HG03066 (cell line): ENCODE measurements at regions not wholly inside any gene's neighbourhood (a gene's known extent, or its start where the extent isn't known, plus 50 kb on each side); places are given as distances from the start of the nearest gene placed in this dataset.
"Not testable (repeated sequence)": the region's sequence is repeated elsewhere in the genome, so short reads cannot be mapped to it uniquely, and the experiment has no call there.

Source experiments
- ATAC-seq: cut with Tn5 transposase; IDR thresholded peaks from one replicate; pipeline ENCODE4 v1.9.1; 2021; ENCODE audit warnings: low read depth; ENCODE audit not compliant: unreplicated experiment

DNA sequence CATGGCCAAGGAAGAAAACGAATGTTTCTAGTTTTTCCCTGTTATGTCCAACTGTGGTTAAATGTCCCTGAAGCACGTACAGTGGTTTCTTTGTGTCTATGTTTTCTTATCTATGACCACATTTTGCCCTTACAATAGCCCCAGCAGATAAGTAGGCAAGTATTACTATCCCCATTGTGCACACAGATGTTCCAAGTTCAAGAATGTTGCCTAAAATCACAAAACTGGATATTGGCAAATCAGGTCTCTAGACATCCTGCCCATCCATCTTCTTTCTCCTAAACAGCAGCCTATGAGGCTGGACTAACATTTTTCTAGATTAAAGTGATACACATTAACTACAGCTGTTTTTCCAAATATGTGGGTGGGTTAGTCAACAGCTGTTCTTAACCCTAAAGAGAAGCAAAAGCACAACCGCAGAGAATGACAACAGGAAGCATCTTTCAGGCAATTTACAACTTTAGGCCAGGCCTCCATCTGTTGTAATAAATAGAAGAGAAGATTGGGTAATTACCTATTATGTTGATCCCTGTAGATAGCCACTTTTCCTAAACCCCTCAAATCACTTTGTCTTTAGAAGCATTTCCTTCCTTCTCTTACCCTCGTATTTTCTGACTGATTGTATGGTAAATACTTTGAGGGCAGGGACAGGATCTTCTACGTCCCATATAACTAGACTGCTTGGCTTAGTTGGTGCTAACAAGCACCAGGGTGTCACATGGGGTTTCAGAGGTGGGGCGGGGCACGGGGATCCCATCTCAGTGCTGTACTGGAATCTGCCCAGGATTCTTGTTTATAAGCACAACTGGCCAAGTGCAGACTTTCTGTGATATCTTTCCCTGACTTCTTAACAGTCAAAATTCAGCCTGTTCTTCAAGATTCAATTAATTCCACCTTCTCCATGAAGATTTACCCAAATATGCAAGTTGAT is 132.1 kb upstream of the SETBP1 start:
- ATAC-seq: no peak

DNA sequence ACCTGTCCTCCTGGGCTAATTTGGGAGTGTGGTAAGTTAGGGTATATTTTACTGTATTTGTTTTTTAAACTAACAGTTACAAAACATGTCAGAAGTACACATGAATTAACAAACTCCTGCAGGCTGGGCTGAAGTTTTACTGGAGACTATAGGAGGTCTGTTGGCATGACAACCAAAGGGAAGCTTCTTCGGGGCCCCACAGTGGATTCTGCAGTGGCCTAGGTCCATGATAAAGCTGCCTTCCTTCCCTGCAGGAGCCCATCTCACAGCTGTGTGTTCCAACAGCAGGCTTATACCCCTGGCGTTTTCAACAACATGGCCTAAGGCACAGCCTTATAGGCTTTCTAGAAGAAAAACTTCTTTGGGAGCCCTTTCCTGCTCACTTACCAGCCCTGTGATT is 128.0 kb upstream of the SETBP1 start:
- ATAC-seq: no peak

DNA sequence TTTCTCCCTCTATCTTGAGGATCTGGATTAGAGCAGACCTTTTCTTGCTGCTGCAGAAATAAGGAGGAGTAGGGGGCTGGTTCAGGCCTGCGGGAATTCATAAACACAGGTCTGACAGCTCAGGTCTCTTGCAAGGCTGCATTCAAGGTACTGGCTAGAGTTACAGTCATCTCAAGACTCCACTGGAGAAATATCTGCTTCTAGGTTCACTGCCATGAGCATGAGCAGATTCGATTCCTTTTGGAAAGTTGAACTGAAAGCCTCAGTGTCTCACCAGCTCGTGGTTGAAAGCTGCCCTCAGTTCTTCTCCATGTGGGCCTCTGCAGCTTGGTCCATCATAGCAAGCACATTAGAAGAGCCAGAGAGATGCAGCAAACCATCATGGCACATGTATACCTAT is 124.4 kb upstream of the SETBP1 start:
- no peak for ATAC-seq

DNA sequence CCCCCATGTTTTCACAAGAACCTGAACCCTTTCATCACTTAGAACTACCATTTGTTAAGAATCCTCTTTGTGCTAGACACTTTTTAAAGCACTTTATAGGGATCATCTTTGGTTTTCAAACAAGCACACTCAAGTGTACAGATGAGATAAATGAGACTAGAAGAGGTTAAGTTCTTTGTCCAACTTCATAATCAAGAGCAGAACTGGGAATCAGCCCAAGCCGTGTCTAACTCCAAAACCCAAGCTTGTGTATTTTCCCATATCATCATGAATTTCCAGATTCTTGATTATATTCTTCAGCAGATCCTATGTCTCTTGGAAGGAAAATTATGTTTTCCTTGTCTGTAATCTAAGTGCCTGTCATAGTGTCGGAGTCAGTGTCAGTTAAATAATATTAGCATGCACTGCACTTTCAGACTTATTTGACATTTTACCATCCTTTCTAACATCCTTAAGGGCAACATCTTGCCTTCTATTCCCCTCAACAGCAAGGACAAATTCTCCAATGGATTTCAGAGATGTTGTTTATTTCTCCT is 123.0 kb upstream of the SETBP1 start:
- no peak for ATAC-seq

DNA sequence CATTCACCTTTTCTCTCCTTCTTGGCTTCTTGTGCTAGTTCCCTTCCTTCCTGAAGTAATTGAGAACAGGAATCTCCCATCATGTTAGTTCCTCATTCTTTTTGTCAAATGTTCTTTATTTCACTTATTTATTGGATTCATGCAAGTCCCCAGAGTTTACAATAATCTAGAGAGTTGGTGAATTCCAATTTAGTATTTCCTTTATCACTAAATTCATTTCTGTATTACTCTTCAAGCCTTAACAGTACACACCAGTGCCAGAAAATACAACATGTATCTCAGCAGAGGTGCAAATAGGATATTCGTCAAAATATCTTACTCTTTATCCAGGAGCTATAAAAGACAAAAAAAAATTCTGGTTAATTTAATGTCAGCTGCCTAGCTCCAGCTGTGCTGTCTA is 121.9 kb upstream of the SETBP1 start:
- no peak for ATAC-seq

DNA sequence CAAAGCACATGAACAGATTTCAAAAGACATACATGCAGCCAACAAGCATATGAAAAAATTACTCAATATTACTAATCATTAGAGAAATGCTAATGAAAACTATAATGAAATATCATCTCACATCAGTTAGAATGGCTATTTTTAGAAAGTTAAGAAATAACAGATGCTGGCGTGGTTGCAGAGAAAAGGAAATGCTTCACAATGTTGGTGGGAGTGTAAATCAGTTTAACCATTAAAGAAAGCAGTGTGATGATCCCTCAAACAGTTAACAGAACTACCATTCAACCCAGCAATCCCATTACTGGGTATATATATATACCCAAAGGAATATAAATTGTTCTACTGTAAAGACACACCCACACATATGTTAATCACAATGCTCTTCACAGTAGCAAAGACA is 117.7 kb upstream of the SETBP1 start:
- ATAC-seq: no peak

DNA sequence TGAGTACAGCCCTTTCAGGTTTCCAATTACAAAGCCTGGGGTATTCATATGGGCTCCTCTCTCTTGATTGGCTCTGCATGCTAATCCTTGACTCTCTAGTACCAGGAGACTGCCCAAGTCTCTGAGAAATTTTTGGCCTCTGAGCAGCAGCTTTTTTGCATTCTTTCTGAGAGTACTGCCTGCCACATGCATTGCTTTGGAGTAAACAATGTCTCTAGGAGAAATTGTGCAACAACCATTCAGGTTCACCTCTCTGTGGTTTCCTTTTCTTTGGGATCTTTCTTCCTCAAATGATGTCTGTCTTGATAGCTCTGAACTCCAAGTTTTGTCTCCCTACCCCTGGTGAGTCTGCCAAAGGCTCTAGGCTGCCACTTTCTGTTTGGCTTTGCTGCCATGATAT is 115.8 kb upstream of the SETBP1 start:
- ATAC-seq: no peak

DNA sequence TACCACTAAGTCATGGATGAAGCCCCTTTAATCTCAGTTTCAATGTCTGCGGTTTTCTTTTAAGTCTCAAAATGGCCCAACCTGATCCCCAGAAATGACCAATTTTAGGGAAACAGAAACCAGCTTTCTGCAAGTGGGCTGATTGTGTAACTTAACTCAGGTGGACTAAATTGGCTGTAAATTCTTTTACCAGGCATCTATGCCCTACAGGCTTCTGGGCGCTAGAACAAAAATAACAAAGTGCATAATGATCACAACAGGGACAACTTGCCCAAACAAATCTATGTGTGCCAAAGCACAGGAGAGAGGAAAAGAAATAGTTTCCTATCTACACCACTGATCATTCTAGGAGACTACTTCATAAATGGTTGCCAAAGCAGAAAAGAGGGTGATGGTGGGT is 112.3 kb upstream of the SETBP1 start:
- ATAC-seq: no peak

DNA sequence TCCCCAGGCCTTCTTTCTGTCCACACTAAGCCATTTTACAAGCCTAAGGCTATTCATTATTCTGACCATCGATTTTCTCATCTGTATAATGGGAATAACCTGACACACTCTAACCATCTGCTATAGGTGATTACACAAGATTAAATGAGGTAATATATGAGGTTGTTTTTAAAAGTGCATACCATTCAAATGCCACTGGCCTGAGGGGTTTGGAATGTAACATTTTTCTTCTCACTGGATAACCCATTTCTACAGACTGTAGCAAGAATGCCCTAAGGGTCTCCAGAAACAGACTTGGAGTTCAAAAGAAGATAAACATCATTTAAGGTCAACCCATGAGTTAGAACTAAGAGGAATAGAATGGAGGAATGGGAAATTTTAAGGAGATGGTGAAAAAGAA is 111.7 kb upstream of the SETBP1 start:
- no peak for ATAC-seq

DNA sequence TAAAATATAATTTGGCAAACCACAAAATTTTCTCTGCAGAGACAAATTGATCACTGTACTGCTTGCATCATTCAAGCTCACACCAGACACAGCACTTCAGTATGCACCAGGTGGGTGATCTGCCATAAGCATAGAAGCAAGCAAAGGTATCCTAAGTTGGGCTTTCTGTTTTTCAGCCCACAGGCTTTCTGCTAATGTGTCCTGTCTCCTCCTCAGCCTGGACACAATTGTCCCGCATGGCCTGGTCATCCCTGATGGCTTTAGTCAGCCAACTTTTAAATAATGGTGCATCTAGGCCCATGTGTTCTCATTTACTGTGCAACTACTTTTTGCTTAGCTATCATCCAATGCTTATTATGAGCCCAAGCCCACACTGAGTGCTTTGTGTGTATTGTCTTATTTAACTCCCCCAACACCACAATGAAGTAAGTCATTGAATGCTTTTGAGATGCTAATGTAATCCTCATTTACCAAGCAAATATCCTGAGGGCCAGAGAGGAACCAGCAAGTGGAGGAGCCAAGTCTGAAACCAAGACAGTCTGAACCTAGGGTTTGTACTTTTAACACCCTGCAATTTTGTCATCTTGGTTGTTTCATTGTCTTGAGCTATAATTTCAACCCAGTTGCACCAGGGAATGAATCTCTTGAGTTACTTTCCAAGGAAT is 111.2 kb upstream of the SETBP1 start:
- ATAC-seq: no peak

DNA sequence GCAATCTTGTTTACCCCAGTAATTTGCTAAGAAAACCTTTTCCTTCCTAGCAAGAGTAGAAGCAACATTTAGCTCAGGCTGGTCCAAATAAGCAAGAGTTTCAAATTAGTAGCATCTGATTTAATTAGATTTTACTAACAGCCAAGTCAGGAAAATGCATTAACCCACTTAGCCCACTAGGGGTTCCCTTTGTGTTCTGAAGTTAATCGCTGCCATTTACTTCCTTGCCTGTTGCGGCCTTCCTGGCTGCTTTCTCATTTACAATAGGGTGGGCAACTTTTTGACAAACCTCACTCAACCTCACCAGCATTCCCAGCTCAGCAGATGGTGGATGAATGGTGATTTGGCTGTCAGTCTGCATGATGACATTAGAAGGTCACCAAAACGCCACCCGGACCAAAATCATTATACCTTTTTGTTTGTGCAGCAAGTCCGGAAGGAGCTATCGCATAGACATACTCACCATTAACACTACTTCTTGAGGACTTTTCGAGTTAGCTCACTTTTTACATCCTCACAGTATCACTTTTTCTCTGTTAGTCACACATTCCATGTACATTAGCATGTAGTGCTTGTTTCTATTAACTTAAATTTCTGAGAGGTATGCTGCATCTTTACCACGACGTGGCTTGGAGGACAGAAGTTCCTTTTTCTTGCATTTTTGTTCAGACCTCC is 101.5 kb upstream of the SETBP1 start:
- ATAC-seq: no peak

DNA sequence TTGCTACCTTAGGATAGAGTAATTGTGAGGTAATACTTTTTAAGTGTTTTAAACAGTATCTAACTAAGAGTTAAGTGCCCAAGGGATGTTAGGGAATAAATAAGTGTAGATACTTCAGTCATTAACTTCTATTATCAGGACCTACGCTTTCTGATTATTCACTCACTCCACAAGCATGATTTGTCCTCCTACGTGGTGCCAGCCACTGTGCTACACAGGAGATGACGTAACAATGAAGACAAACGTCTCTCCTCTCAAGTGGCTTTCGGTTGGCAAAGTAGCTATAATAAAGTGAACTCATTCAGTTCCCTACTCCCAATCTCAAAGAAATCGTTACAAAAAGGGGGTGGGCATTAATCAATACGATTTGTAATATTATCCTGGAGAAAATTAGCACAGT is 100.9 kb upstream of the SETBP1 start:
- ATAC-seq: no peak

DNA sequence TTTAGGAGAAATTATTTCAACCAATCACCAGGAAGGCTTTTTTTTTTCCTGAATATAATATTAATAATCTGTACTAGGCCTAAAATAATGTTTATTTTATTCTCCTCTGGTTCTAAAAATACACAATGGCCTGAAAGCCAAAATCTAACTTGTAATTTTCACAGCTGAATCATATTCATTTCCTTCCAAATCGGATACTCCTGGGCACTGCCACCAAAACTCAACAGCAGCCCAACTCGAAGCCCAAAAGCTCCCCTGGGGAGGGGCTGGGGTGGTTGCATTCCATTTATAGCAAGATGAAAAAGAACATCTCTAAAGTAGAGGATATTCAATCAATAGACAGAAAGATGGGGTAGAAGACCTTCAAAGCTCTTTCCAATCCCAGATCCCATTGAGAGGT is 100.5 kb upstream of the SETBP1 start:
- no peak for ATAC-seq

DNA sequence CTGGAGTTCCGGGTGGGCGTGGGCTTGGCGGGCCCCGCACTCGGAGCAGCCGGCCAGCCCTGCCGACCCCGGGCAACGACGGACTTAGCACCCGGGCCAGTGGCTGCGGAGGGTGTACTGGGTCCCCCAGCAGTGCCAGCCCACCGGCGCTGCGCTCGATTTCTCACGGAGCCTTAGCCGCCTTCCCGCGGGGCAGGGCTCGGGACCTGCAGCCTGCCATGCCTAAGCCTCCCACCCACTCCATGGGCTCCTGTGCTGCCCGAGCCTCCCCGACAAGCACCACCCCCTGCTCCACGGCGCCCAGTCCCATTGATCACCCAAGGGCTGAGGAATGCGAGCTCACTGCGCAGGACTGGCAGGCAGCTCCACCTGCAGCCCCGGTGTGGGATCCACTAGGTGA is 99.9 kb upstream of the SETBP1 start:
- ATAC-seq: not testable (repeated sequence)

DNA sequence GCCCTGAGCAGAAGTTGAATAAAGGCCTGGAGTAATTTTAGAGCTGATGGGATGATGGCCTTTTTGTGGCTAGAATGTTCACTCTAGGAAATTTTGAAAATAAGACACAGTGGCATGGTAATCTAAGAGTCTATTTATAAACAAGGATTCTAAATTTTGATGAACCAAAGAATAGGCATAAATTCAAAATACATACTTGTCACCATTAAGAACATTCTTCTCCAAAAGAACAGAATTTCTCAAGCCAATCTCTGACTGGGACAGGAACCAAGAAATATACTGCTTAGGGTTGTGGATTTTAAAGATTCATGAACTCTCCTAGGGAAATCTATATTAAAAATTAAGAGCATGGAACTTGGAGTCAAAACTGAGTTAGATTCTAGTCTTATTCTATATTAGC is 98.2 kb upstream of the SETBP1 start:
- ATAC-seq: no peak

DNA sequence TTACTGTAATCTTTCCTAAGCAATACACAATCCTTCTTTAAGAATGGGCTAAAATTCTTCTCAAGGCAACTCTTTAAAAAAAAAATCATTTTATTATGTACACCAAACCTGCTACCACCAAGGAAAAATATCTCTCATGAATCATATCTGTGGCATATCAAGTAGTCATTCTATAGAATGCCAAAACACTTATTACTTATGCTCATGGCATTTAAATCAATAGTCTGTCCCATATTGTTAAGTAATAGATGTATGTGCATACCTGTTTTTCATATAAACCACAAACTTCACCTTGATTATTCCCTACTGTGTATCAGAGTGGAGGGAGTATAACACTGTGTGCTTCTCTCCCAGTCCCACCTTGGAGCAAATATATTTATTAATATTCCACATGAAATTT is 95.8 kb upstream of the SETBP1 start:
- ATAC-seq: no peak

DNA sequence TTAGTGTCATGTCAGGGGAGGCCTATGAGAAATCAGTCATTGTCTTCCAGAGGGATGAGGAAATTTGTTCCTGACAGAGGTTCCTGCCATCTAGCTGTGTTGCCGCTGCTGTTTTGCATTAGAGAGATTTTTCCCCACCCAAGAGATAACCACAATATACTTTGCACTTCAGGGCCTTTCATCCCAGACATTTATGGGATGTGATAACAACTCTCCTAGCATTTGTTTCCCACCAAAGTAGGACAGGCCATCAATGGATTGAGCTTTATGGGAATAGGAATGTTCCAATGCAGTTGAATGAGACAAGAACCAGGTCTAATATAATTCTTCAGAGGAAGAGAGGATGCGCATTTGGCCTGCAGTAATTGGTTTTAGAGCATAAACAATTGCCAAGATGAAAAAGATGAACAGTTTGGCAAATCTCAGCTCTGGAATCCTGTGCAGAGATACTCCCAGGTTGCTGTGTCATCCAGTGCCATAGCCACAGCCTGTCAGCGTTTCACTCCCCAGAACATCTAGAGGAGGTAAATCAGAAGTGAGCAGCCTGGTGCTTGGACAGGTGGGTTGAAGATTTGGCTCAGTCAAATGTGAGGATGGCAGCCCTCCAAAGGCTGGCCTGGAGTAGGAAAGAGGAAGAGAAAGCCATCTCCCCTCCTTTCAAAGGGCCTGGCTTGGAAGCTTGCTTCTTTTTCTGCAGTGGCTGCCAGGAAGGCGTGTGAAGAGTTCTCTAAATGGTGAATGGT is 93.7 kb upstream of the SETBP1 start:
- ATAC-seq: no peak

DNA sequence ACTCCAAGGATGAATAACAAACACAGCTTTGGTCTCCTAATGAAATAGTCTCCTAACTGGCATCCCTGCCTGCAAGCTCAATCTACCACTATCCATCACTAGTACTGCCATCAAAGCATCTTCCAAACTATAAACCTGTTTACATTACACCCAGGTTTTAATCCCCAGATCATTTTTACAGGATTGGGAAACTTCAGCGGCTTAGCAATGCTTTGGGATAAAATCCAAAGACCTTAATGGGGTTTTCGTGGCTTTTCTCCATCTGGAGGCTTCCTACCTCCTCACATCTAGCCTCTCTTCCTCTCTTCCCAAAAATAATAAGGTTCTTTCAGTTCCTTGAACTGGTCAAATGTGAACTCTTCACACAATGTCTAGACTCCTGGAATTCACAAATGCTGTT is 92.2 kb upstream of the SETBP1 start:
- ATAC-seq: no peak

DNA sequence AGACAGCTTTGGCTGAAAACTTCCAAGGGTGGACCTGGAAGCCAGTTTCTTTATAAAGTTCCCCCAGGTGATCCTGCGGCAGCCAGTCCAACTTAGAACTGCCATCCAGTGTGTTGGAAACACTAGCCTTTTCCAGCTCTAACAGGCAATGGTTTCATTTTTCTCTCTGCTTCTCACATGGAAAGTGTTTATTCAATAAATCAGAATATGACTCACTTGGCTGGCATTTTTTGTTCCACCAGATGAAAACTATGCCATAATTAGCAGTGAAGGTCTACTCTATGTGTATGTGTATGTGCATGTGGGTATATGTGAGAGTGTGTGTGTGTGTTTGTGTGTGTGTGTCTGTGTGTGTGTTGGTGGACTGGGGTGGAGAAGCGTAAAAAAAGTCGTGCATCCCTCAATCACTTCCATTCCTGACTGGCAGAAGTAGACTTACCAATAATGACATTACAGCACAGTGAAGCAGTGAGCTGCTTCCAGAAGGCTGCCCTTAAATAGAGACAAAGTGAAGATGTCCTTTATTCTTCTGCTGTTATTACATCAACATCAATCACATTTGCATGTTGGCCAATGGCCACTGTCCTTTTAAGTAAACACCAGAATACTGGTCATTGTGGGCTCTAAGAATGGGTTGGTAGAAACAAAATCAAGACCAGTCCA is 90.9 kb upstream of the SETBP1 start:
- ATAC-seq: no peak
